B cell (primary cell): ENCODE measurements at regions not wholly inside any gene's neighbourhood (a gene's known extent, or its start where the extent isn't known, plus 50 kb on each side); places are given as distances from the start of the nearest gene placed in this dataset.

Experiments
- ATAC-seq: fragments of 200-7000 bp; cut with Tn5 transposase; one replicate; pipeline ENCODE4 v1.10.0; 2021; ENCODE audit warnings: low read depth, mild to moderate bottlenecking, moderate number of reproducible peaks, moderate library complexity
- CTCF ChIA-PET: fragments of 350-600 bp; sonication (Branson Sonifier 250); formaldehyde crosslinking; loops from one replicate; lab custom pipeline; 2021; ENCODE audit warnings: antibody characterized with exemption, inconsistent platforms; lab: Charles Lee
- POLR2A ChIA-PET: fragments of 350-600 bp; sonication (Branson Sonifier 250); formaldehyde crosslinking; loops from one replicate; lab custom pipeline; 2021; ENCODE audit warnings: antibody characterized with exemption; lab: Charles Lee
- DNase-seq: peaks from one replicate; pipeline ENCODE4 v3.0.0; 2013
- H2AFZ ChIP-seq: 2 replicates; pipeline ENCODE4 v1.6.1; 2012; ENCODE audit warnings: mild to moderate bottlenecking, low read depth, low read length; ENCODE audit not compliant: insufficient read depth, poor library complexity, severe bottlenecking
- H3K27ac ChIP-seq, 2 donors: 1 replicate in 1 of 2; 2 replicates in 1 of 2; pipeline ENCODE4 v1.5.1; 2012 to 2013; ENCODE audit warnings: low read length in 2 of 2, mild to moderate bottlenecking in 2 of 2, moderate library complexity in 1 of 2
- H3K27me3 ChIP-seq, 4 experiments: fragments of 200-600 bp in 1 of 4; sonication (generic) in 1 of 4; replicated peaks in 1 of 4; 1 replicate in 2 of 4; 2 replicates in 2 of 4; pipeline versions ENCODE4 v1.6.1 to v1.7.0; 2013 to 2016; ENCODE audit warnings: low read length in 3 of 4, mild to moderate bottlenecking in 2 of 4, mixed read lengths in 1 of 4, moderate library complexity in 1 of 4; ENCODE audit not compliant: insufficient read depth in 4 of 4, control insufficient read depth in 3 of 4; ENCODE audit errors: control extremely low read depth in 1 of 4
- H3K36me3 ChIP-seq, 2 experiments: replicated peaks in 1 of 2; 1 replicate in 1 of 2; 2 replicates in 1 of 2; pipeline versions ENCODE4 v1.6.1 to v1.7.1; 2013; ENCODE audit warnings: low read length in 1 of 2; ENCODE audit not compliant: insufficient read depth in 2 of 2, control insufficient read depth in 1 of 2; ENCODE audit errors: control extremely low read depth in 1 of 2, extremely low read depth in 1 of 2
- H3K4me1 ChIP-seq, 2 donors: fragments of 200-600 bp in 1 of 2; sonication (generic) in 1 of 2; 1 replicate in 1 of 2; 2 replicates in 1 of 2; pipeline versions ENCODE4 v1.5.1 to v1.6.1; 2013 to 2017; ENCODE audit warnings: low read length in 2 of 2; ENCODE audit not compliant: control insufficient read depth in 2 of 2, insufficient read depth in 2 of 2
- H3K4me2 ChIP-seq: replicated peaks from 2 replicates; pipeline ENCODE3; 2012; ENCODE audit warnings: mild to moderate bottlenecking, low read depth, low read length; ENCODE audit not compliant: poor library complexity, severe bottlenecking
- H3K4me3 ChIP-seq, 5 experiments: fragments of 200-600 bp in 1 of 5; sonication (generic) in 1 of 5; 1 replicate in 3 of 5; 2 replicates in 2 of 5; pipeline versions ENCODE4 v1.5.1 to v1.7.0; 2011 to 2016; ENCODE audit warnings: low read length in 4 of 5, mild to moderate bottlenecking in 4 of 5, low read depth in 2 of 5, control low read depth in 1 of 5, moderate library complexity in 1 of 5; ENCODE audit not compliant: insufficient read depth in 1 of 5; ENCODE audit errors: control extremely low read depth in 1 of 5, extremely low read depth in 1 of 5
- H3K79me2 ChIP-seq: fragments of 200-600 bp; sonication (generic); one replicate; pipeline ENCODE4 v1.6.0; 2016; ENCODE audit warnings: low read length; ENCODE audit not compliant: control insufficient read depth, insufficient read depth
- H3K9ac ChIP-seq: fragments of 200-600 bp; sonication (generic); 2 replicates; pipeline ENCODE4 v1.6.1; 2017; ENCODE audit warnings: mild to moderate bottlenecking, low read length, moderate library complexity
- H3K9me3 ChIP-seq, 3 donors: one replicate each; pipeline versions ENCODE4 v1.6.1 to v1.7.1; 2013; ENCODE audit warnings: low read length in 2 of 3; ENCODE audit not compliant: control insufficient read depth in 2 of 3, insufficient read depth in 1 of 3; ENCODE audit errors: control extremely low read depth in 1 of 3
- H4K20me1 ChIP-seq: 2 replicates; pipeline ENCODE4 v1.6.0; 2012; ENCODE audit warnings: mild to moderate bottlenecking, low read length; ENCODE audit not compliant: insufficient read depth, control insufficient read depth, poor library complexity, severe bottlenecking
- H3K27ac Mint-ChIP-seq: one replicate; pipeline ENCODE4 v1.8.0; 2021; ENCODE audit warnings: mixed read lengths
- H3K27me3 Mint-ChIP-seq: one replicate; pipeline ENCODE4 v1.8.0; 2021; ENCODE audit warnings: mixed read lengths
- H3K4me1 Mint-ChIP-seq: one replicate; pipeline ENCODE4 v1.8.0; 2021; ENCODE audit warnings: mixed read lengths
- H3K4me3 Mint-ChIP-seq: one replicate; pipeline ENCODE4 v1.8.0; 2021; ENCODE audit warnings: mixed read lengths
- H3K9me3 Mint-ChIP-seq: one replicate; pipeline ENCODE4 v1.8.0; 2022; ENCODE audit warnings: mixed read lengths; ENCODE audit not compliant: insufficient read depth
- CTCF ChIP-seq: fragments of 200-600 bp; IDR thresholded peaks from one replicate; pipeline ENCODE4 v1.8.0; 2022; ENCODE audit warnings: antibody characterized with exemption, mild to moderate bottlenecking
- EZH2 ChIP-seq: IDR thresholded peaks from 2 replicates; pipeline ENCODE4 v1.6.1; 2012; ENCODE audit warnings: borderline replicate concordance, low read depth, mild to moderate bottlenecking, moderate library complexity, low read length; ENCODE audit not compliant: insufficient read depth, poor library complexity, severe bottlenecking
- WGBS: methylation state at CpG from one replicate; pipeline ENCODE4 v1.1.5; 2013; ENCODE audit warnings: missing lambda C conversion rate; ENCODE audit not compliant: insufficient coverage; 5-methylcytosine and 5-hydroxymethylcytosine counted together
- intact Hi-C: fragments of 100-400 bp; cut with micrococcal nuclease; formaldehyde crosslinking; loops from one replicate; pipeline ENCODE4 v1.10.0; 2022

- ATAC-seq = no peak
- H3K4me1 Mint-ChIP-seq = no peaks in the 10 kb centered on the region
- Histone ChIP-seq H3K36me3 (no peaks in the 10 kb centered on the region), H3K9me3 (no peaks in the 10 kb centered on the region), H4K20me1 (no peaks in the 10 kb centered on the region), H3K27ac (no peak overlapping the region), H3K9ac (no peak overlapping the region), H3K4me2 (no peak overlapping the region), H3K4me1 (no peaks in the 10 kb centered on the region), H2AFZ (no peak overlapping the region), H3K27me3 (no peaks in the 10 kb centered on the region), H3K79me2 (no peaks in the 10 kb centered on the region), H3K4me3 (no peak overlapping the region)
- DNase-seq = no peak
- H3K4me3 Mint-ChIP-seq = no peak overlapping the region
- no peaks in the 10 kb centered on the region for H3K9me3 Mint-ChIP-seq
- no peaks in the 10 kb centered on the region for H3K27me3 Mint-ChIP-seq
- intact Hi-C loops = no loop called here
- ChIA-PET POLR2A (no interaction called here), CTCF (no interaction called here)
- TF ChIP-seq EZH2 (no peak), CTCF (no peak)
- H3K27ac Mint-ChIP-seq = no peak overlapping the region
Observed at GRCh38 chr11:26858098-26858497, 135.8 kb upstream of the FIBIN start.

- H3K27ac ChIP-seq = no peak overlapping the region
Observed at GRCh38 chr11:26859416-26859815, 134.5 kb upstream of the FIBIN start.

More at GRCh38 chr11:26859416-26859815, 134.5 kb upstream of the FIBIN start:
- no peaks in the 10 kb centered on the region for H3K9me3 ChIP-seq
- H3K4me3 ChIP-seq = no peak overlapping the region
- H3K36me3 ChIP-seq = no peaks in the 10 kb centered on the region
- H3K27me3 Mint-ChIP-seq = no peaks in the 10 kb centered on the region
- ChIA-PET POLR2A (no interaction called here), CTCF (no interaction called here)
- WGBS = no CpG with 5 or more reads among the region's 3 CpGs
- H3K27me3 ChIP-seq = no peaks in the 10 kb centered on the region
- H4K20me1 ChIP-seq = no peaks in the 10 kb centered on the region
- H3K9ac ChIP-seq = no peak overlapping the region
- no peak overlapping the region for H3K4me3 Mint-ChIP-seq
- no peak overlapping the region for H3K27ac Mint-ChIP-seq
- ATAC-seq = no peak
- H3K4me2 ChIP-seq = no peak overlapping the region
- no peaks in the 10 kb centered on the region for H3K79me2 ChIP-seq
- DNase-seq = no peak
- H3K4me1 Mint-ChIP-seq = no peaks in the 10 kb centered on the region
- TF ChIP-seq CTCF (no peak), EZH2 (no peak)
- H2AFZ ChIP-seq = no peak overlapping the region
- no peaks in the 10 kb centered on the region for H3K9me3 Mint-ChIP-seq
- intact Hi-C loops = no loop called here
- no peaks in the 10 kb centered on the region for H3K4me1 ChIP-seq
